ENCODE measurements at regions not wholly inside any gene's neighbourhood (a gene's known extent, or its start where the extent isn't known, plus 50 kb on each side); places are given as distances from the start of the nearest gene placed in this dataset.
A peak's percentile ranks its signal among the peaks of the same experiment; 100 is the strongest.

DNA sequence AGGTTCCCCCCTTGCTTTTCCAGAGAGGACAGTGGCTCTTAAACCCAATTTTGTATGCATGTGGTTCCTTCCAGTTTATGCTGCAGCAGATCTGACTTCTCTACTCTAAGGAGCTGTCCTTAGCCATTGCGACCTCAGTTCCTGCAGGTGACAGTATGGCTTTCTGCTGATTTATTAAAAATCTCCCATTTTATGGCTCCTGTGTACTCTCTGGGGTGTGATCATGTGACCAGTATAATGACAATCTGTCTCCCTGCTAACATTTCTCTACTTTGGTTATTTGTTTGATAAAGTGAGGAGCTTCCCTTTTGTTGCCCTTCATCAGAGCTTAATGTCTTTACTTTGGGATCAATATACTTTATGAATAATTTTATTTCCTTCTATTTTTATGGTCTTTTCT is 148.7 kb upstream of the VRK2 start:
- peaks cover 4% of the 10 kb centered on the region for H3K27me3 Mint-ChIP-seq
- Histone ChIP-seq H3K36me3 (ENCODE audit: control insufficient read depth, insufficient read depth, low read length) (no peaks in the 10 kb centered on the region), H3K27me3 (ENCODE audit: control insufficient read depth, insufficient read depth, low read length) (no peaks in the 10 kb centered on the region), H3K27ac (ENCODE audit: insufficient read depth, low read length, poor library complexity, severe bottlenecking) (no peak overlapping the region), H3K4me1 (ENCODE audit: control insufficient read depth, insufficient read depth, low read length, poor library complexity, severe bottlenecking) (no peaks in the 10 kb centered on the region), H3K9me3 (ENCODE audit: control insufficient read depth in 2 of 2, low read length in 2 of 2) (no peaks in the 10 kb centered on the region), H3K4me3 (ENCODE audit: low read depth, low read length) (no peak overlapping the region)
- no peaks in the 10 kb centered on the region for H3K36me3 Mint-ChIP-seq
- no peaks in the 10 kb centered on the region for H3K4me1 Mint-ChIP-seq
- ATAC-seq (ENCODE audit: low read depth in 2 of 2) = no peak
- H3K4me3 Mint-ChIP-seq = no peak overlapping the region
- peaks cover 0 to 2% (median 0%) of the 10 kb centered on the region in 7 donors for H3K9me3 Mint-ChIP-seq
- H3K27ac Mint-ChIP-seq = no peak overlapping the region
- no peak for DNase-seq

GRCh38 chr2:57899898-57900297 is 146.7 kb upstream of the VRK2 start:
- no peaks in the 10 kb centered on the region for H3K4me1 ChIP-seq (ENCODE audit: control insufficient read depth, insufficient read depth, low read length, poor library complexity, severe bottlenecking)
- Mint-ChIP-seq H3K36me3 (no peaks in the 10 kb centered on the region), H3K4me1 (no peaks in the 10 kb centered on the region), H3K27ac (no peak overlapping the region), H3K9me3 (peaks cover 0 to 2% (median 0%) of the 10 kb centered on the region in 7 donors), H3K4me3 (no peak overlapping the region), H3K27me3 (peaks cover 4% of the 10 kb centered on the region)
- H3K4me3 ChIP-seq (ENCODE audit: low read depth, low read length) = no peak overlapping the region
- DNase-seq (no peak), ATAC-seq (ENCODE audit: low read depth in 2 of 2) (no peak)
- no peaks in the 10 kb centered on the region for H3K36me3 ChIP-seq (ENCODE audit: control insufficient read depth, insufficient read depth, low read length)
- no peaks in the 10 kb centered on the region for H3K9me3 ChIP-seq (ENCODE audit: control insufficient read depth in 2 of 2, low read length in 2 of 2)
- H3K27me3 ChIP-seq (ENCODE audit: control insufficient read depth, insufficient read depth, low read length) = no peaks in the 10 kb centered on the region
- H3K27ac ChIP-seq (ENCODE audit: insufficient read depth, low read length, poor library complexity, severe bottlenecking) = no peak overlapping the region

DNA sequence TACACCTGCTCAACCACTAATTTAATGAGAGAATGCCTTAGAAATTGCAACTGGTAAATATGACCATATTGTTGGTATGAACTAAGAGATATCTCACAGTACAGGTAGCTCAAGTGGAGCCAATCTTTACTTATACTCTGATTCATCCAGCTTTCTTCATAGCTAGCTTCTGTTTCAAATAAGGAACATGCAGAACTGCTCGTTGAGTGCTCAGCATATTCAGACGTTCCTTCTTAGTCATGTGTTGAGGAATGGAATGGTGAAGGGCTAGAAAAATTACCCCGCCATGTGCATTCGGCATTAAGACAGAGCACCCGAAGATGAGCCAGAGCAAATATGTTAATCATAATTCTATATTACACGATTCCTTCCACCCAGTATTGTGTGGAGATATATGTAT is 144.0 kb upstream of the VRK2 start:
- Histone ChIP-seq H3K4me1 (ENCODE audit: control insufficient read depth, insufficient read depth, low read length, poor library complexity, severe bottlenecking) (no peaks in the 10 kb centered on the region), H3K36me3 (ENCODE audit: control insufficient read depth, insufficient read depth, low read length) (no peaks in the 10 kb centered on the region), H3K27me3 (ENCODE audit: control insufficient read depth, insufficient read depth, low read length) (no peaks in the 10 kb centered on the region), H3K9me3 (ENCODE audit: control insufficient read depth in 2 of 2, low read length in 2 of 2) (no peaks in the 10 kb centered on the region), H3K4me3 (ENCODE audit: low read depth, low read length) (no peak overlapping the region), H3K27ac (ENCODE audit: insufficient read depth, low read length, poor library complexity, severe bottlenecking) (no peak overlapping the region)
- Mint-ChIP-seq H3K4me1 (peaks cover 0 to 6% (median 4%) of the 10 kb centered on the region in 4 donors), H3K36me3 (no peaks in the 10 kb centered on the region), H3K27me3 (peaks cover 4% of the 10 kb centered on the region), H3K4me3 (no peak overlapping the region), H3K9me3 (no peaks in the 10 kb centered on the region), H3K27ac (no peak overlapping the region)
- ATAC-seq (ENCODE audit: low read depth in 2 of 2) (no peak), DNase-seq (no peak)

DNA sequence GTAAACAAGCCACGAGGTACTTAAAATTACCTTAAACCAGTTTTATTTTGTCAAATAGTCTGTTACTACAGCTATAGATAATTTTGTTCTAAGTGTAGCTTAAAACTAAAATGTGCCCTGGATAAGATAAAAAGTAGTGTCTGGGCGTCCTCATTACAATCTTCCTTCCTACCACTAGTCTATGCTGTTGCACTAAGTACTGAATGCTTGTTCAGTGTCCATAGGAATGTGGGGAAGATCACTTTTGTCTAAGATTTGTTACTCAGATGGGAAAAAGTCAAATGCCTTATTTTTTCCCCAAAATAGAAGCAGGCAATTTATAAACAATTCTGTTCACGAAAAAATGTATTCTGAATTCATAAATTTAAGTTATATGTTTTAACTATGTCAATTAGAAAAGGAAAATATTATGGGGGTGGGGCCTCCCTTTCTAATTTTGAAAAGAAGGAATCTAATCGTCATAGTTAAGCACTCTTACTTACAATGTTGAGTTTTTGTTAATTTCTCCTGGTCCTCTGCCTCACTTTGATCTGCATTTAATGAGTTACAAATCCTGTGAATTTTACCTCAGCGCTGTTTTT is 140.4 kb upstream of the VRK2 start:
- H3K9me3 ChIP-seq (ENCODE audit: control insufficient read depth in 2 of 2, low read length in 2 of 2) = no peaks in the 10 kb centered on the region
- H3K4me1 Mint-ChIP-seq = peaks cover 4 to 22% (median 17%) of the 10 kb centered on the region in 4 donors
- no peaks in the 10 kb centered on the region for H3K4me1 ChIP-seq (ENCODE audit: control insufficient read depth, insufficient read depth, low read length, poor library complexity, severe bottlenecking)
- no peaks in the 10 kb centered on the region for H3K36me3 Mint-ChIP-seq
- peak; percentile 48 to 52 for ATAC-seq (ENCODE audit: low read depth in 2 of 2)
- H3K27ac Mint-ChIP-seq = no peak overlapping the region
- no peaks in the 10 kb centered on the region for H3K27me3 ChIP-seq (ENCODE audit: control insufficient read depth, insufficient read depth, low read length)
- no peak overlapping the region for H3K27ac ChIP-seq (ENCODE audit: insufficient read depth, low read length, poor library complexity, severe bottlenecking)
- no peaks in the 10 kb centered on the region for H3K9me3 Mint-ChIP-seq
- H3K36me3 ChIP-seq (ENCODE audit: control insufficient read depth, insufficient read depth, low read length) = no peaks in the 10 kb centered on the region
- H3K4me3 ChIP-seq (ENCODE audit: low read depth, low read length) = no peak overlapping the region
- DNase-seq = peak in 2 of 3 donors; percentile 13 to 39
- H3K27me3 Mint-ChIP-seq = peaks cover 4% of the 10 kb centered on the region
- no peak overlapping the region for H3K4me3 Mint-ChIP-seq

- H3K27me3 Mint-ChIP-seq = no peaks in the 10 kb centered on the region
- Histone ChIP-seq H3K27me3 (ENCODE audit: control insufficient read depth, insufficient read depth, low read length) (no peaks in the 10 kb centered on the region), H3K36me3 (ENCODE audit: control insufficient read depth, insufficient read depth, low read length) (no peaks in the 10 kb centered on the region), H3K27ac (ENCODE audit: insufficient read depth, low read length, poor library complexity, severe bottlenecking) (no peak overlapping the region), H3K4me1 (ENCODE audit: control insufficient read depth, insufficient read depth, low read length, poor library complexity, severe bottlenecking) (no peaks in the 10 kb centered on the region), H3K9me3 (ENCODE audit: control insufficient read depth in 2 of 2, low read length in 2 of 2) (no peaks in the 10 kb centered on the region), H3K4me3 (ENCODE audit: low read depth, low read length) (no peak overlapping the region)
- ATAC-seq (ENCODE audit: low read depth in 2 of 2) (no peak), DNase-seq (no peak)
- H3K36me3 Mint-ChIP-seq = no peaks in the 10 kb centered on the region
- H3K27ac Mint-ChIP-seq = peak overlapping the region in 2 of 3 donors; percentile 0 to 84
- H3K4me3 Mint-ChIP-seq = no peak overlapping the region
- peaks cover 4 to 22% (median 17%) of the 10 kb centered on the region in 4 donors for H3K4me1 Mint-ChIP-seq
- no peaks in the 10 kb centered on the region for H3K9me3 Mint-ChIP-seq
Observed at GRCh38 chr2:57907411-57907810, 139.2 kb upstream of the VRK2 start.

- no peaks in the 10 kb centered on the region for H3K4me1 ChIP-seq (ENCODE audit: control insufficient read depth, insufficient read depth, low read length, poor library complexity, severe bottlenecking)
- Mint-ChIP-seq H3K9me3 (no peaks in the 10 kb centered on the region), H3K27ac (peak overlapping the region; percentile 26 to 85 (median 71)), H3K4me1 (peaks cover 4 to 22% (median 17%) of the 10 kb centered on the region in 4 donors), H3K27me3 (no peaks in the 10 kb centered on the region), H3K36me3 (no peaks in the 10 kb centered on the region), H3K4me3 (no peak overlapping the region)
- H3K27me3 ChIP-seq (ENCODE audit: control insufficient read depth, insufficient read depth, low read length) = no peaks in the 10 kb centered on the region
- no peak overlapping the region for H3K27ac ChIP-seq (ENCODE audit: insufficient read depth, low read length, poor library complexity, severe bottlenecking)
- no peak overlapping the region for H3K4me3 ChIP-seq (ENCODE audit: low read depth, low read length)
- H3K9me3 ChIP-seq (ENCODE audit: control insufficient read depth in 2 of 2, low read length in 2 of 2) = no peaks in the 10 kb centered on the region
- no peaks in the 10 kb centered on the region for H3K36me3 ChIP-seq (ENCODE audit: control insufficient read depth, insufficient read depth, low read length)
- ATAC-seq (ENCODE audit: low read depth in 2 of 2) = peak; percentile 64 to 68
- DNase-seq = peak in 2 of 3 donors; percentile 10 to 52
Observed at GRCh38 chr2:57908736-57909161, 137.9 kb upstream of the VRK2 start.

- no peaks in the 10 kb centered on the region for H3K4me1 Mint-ChIP-seq
- Histone ChIP-seq H3K27ac (ENCODE audit: insufficient read depth, low read length, poor library complexity, severe bottlenecking) (no peak overlapping the region), H3K4me1 (ENCODE audit: control insufficient read depth, insufficient read depth, low read length, poor library complexity, severe bottlenecking) (no peaks in the 10 kb centered on the region), H3K9me3 (ENCODE audit: control insufficient read depth in 2 of 2, low read length in 2 of 2) (no peaks in the 10 kb centered on the region), H3K36me3 (ENCODE audit: control insufficient read depth, insufficient read depth, low read length) (no peaks in the 10 kb centered on the region), H3K4me3 (ENCODE audit: low read depth, low read length) (no peak overlapping the region), H3K27me3 (ENCODE audit: control insufficient read depth, insufficient read depth, low read length) (no peaks in the 10 kb centered on the region)
- no peaks in the 10 kb centered on the region for H3K36me3 Mint-ChIP-seq
- no peak overlapping the region for H3K4me3 Mint-ChIP-seq
- peaks cover 0 to 4% (median 0%) of the 10 kb centered on the region in 7 donors for H3K9me3 Mint-ChIP-seq
- ATAC-seq (ENCODE audit: low read depth in 2 of 2) (no peak), DNase-seq (no peak)
- no peak overlapping the region for H3K27ac Mint-ChIP-seq
- peaks cover 4% of the 10 kb centered on the region for H3K27me3 Mint-ChIP-seq
Observed at GRCh38 chr2:57918126-57918525, 128.5 kb upstream of the VRK2 start.

DNA sequence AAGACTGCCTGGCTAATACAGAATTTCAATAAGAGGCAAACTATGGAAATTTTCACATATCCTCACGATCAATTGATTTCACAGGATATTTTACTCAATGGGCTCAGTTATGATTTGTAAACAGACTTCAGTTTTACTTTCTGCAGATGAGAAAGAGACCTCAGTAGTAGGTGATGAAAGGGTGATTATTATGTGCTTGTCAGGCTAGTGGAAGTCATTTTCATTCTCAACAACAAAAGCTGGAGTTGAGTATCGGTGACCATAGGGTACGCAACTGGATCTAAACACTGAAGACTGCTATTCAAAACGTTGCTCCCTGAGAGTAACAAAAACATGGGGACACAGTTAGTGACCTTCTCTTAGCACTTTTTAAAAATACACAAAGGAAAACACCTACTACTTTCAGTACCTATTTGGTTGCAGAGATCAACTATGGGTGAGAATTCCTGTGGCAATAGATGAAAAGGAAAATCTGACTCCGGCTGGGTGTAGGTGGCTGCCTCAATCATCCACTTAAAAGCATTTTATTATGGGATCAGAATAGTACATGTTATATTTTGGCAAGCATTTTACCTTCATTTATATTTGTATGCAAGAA is 126.2 kb upstream of the VRK2 start:
- H3K27ac Mint-ChIP-seq = no peak overlapping the region
- no peaks in the 10 kb centered on the region for H3K36me3 Mint-ChIP-seq
- DNase-seq (no peak), ATAC-seq (ENCODE audit: low read depth in 2 of 2) (no peak)
- H3K4me3 ChIP-seq (ENCODE audit: low read depth, low read length) = no peak overlapping the region
- no peaks in the 10 kb centered on the region for H3K4me1 ChIP-seq (ENCODE audit: control insufficient read depth, insufficient read depth, low read length, poor library complexity, severe bottlenecking)
- no peak overlapping the region for H3K4me3 Mint-ChIP-seq
- peaks cover 0 to 5% (median 0%) of the 10 kb centered on the region in 4 donors for H3K4me1 Mint-ChIP-seq
- no peaks in the 10 kb centered on the region for H3K36me3 ChIP-seq (ENCODE audit: control insufficient read depth, insufficient read depth, low read length)
- H3K9me3 ChIP-seq (ENCODE audit: control insufficient read depth in 2 of 2, low read length in 2 of 2) = no peaks in the 10 kb centered on the region
- peaks cover 4% of the 10 kb centered on the region for H3K27me3 Mint-ChIP-seq
- H3K9me3 Mint-ChIP-seq = peaks cover 0 to 13% (median 0%) of the 10 kb centered on the region in 7 donors
- H3K27ac ChIP-seq (ENCODE audit: insufficient read depth, low read length, poor library complexity, severe bottlenecking) = no peak overlapping the region
- no peaks in the 10 kb centered on the region for H3K27me3 ChIP-seq (ENCODE audit: control insufficient read depth, insufficient read depth, low read length)

Data from CD4-positive, CD25-positive, alpha-beta regulatory T cell (primary cell).